ENCODE measurements at regions not wholly inside any gene's neighbourhood (a gene's known extent, or its start where the extent isn't known, plus 50 kb on each side); places are given as distances from the start of the nearest gene placed in this dataset.

- CTCF ChIA-PET, result no interaction called here
- POLR2A ChIA-PET, result no interaction called here
Observed at GRCh38 chr1:185441605-185442004, 124.6 kb upstream of the IVNS1ABP start.

GRCh38 chr1:185440877-185441276, 123.8 kb upstream of the IVNS1ABP start:
- no peak for DNase-seq
- CTCF ChIA-PET, result no interaction called here
- POLR2A ChIA-PET, result no interaction called here
- H3K36me3 ChIP-seq (ENCODE audit: control insufficient read depth in 4 of 4, insufficient read depth in 4 of 4, low read length in 3 of 4), result no peaks in the 10 kb centered on the region
- H3K27ac ChIP-seq (ENCODE audit: insufficient read depth in 1 of 2, low read depth in 1 of 2, low read length in 2 of 2, poor library complexity in 1 of 2, severe bottlenecking in 2 of 2), result no peak overlapping the region
- H3K4me3 ChIP-seq (ENCODE audit: control insufficient read depth in 1 of 7, extremely low read depth in 1 of 7, insufficient read depth in 4 of 7, low read depth in 2 of 7, low read length in 6 of 7), result no peak overlapping the region
- H3K9me3 ChIP-seq (ENCODE audit: control extremely low read depth in 1 of 5, control insufficient read depth in 4 of 5, insufficient read depth in 2 of 5, low read depth in 1 of 5, low read length in 4 of 5), result no peaks in the 10 kb centered on the region
- peaks cover 0 to 7% (median 0%) of the 10 kb centered on the region in 4 experiments for H3K4me1 ChIP-seq (ENCODE audit: control extremely low read depth in 1 of 4, control insufficient read depth in 4 of 4, insufficient read depth in 4 of 4, low read length in 3 of 4)
- no peaks in the 10 kb centered on the region for H3K27me3 ChIP-seq (replicated peaks in 2 of 5; ENCODE audit: control insufficient read depth in 4 of 5, insufficient read depth in 5 of 5, low read length in 4 of 5)

More at GRCh38 chr1:185441605-185442004, 124.6 kb upstream of the IVNS1ABP start:
- Histone ChIP-seq H3K9me3 (ENCODE audit: control extremely low read depth in 1 of 5, control insufficient read depth in 4 of 5, insufficient read depth in 2 of 5, low read depth in 1 of 5, low read length in 4 of 5) (no peaks in the 10 kb centered on the region), H3K27me3 (replicated peaks in 2 of 5; ENCODE audit: control insufficient read depth in 4 of 5, insufficient read depth in 5 of 5, low read length in 4 of 5) (no peaks in the 10 kb centered on the region), H3K36me3 (ENCODE audit: control insufficient read depth in 4 of 4, insufficient read depth in 4 of 4, low read length in 3 of 4) (no peaks in the 10 kb centered on the region), H3K4me3 (ENCODE audit: control insufficient read depth in 1 of 7, extremely low read depth in 1 of 7, insufficient read depth in 4 of 7, low read depth in 2 of 7, low read length in 6 of 7) (no peak overlapping the region), H3K27ac (ENCODE audit: insufficient read depth in 1 of 2, low read depth in 1 of 2, low read length in 2 of 2, poor library complexity in 1 of 2, severe bottlenecking in 2 of 2) (no peak overlapping the region), H3K4me1 (ENCODE audit: control extremely low read depth in 1 of 4, control insufficient read depth in 4 of 4, insufficient read depth in 4 of 4, low read length in 3 of 4) (peaks cover 0 to 7% (median 0%) of the 10 kb centered on the region in 4 experiments)
- DNase-seq, result no peak
- WGBS (ENCODE audit: insufficient coverage), result no CpG with 5 or more reads among the region's 3 CpGs

- ChIA-PET POLR2A (no interaction called here), CTCF (no interaction called here)
- DNase-seq, result peak in 2 of 3 donors; percentile 10 to 20
- Histone ChIP-seq H3K27ac (ENCODE audit: insufficient read depth in 1 of 2, low read depth in 1 of 2, low read length in 2 of 2, poor library complexity in 1 of 2, severe bottlenecking in 2 of 2) (no peak overlapping the region), H3K36me3 (ENCODE audit: control insufficient read depth in 4 of 4, insufficient read depth in 4 of 4, low read length in 3 of 4) (no peaks in the 10 kb centered on the region), H3K4me1 (ENCODE audit: control extremely low read depth in 1 of 4, control insufficient read depth in 4 of 4, insufficient read depth in 4 of 4, low read length in 3 of 4) (peaks cover 0 to 7% (median 0%) of the 10 kb centered on the region in 4 experiments), H3K4me3 (ENCODE audit: control insufficient read depth in 1 of 7, extremely low read depth in 1 of 7, insufficient read depth in 4 of 7, low read depth in 2 of 7, low read length in 6 of 7) (no peak overlapping the region), H3K27me3 (replicated peaks in 2 of 5; ENCODE audit: control insufficient read depth in 4 of 5, insufficient read depth in 5 of 5, low read length in 4 of 5) (no peaks in the 10 kb centered on the region), H3K9me3 (ENCODE audit: control extremely low read depth in 1 of 5, control insufficient read depth in 4 of 5, insufficient read depth in 2 of 5, low read depth in 1 of 5, low read length in 4 of 5) (no peaks in the 10 kb centered on the region)
- 100% methylated on average over 1 of the region's 1 CpG for WGBS (ENCODE audit: insufficient coverage)
Observed at GRCh38 chr1:185439727-185440415, 122.8 kb upstream of the IVNS1ABP start.

GRCh38 chr1:185438936-185439335, 121.9 kb upstream of the IVNS1ABP start:
- DNase-seq, result no peak
- no peaks in the 10 kb centered on the region for H3K9me3 ChIP-seq (ENCODE audit: control extremely low read depth in 1 of 5, control insufficient read depth in 4 of 5, insufficient read depth in 2 of 5, low read depth in 1 of 5, low read length in 4 of 5)
- H3K4me3 ChIP-seq (ENCODE audit: control insufficient read depth in 1 of 7, extremely low read depth in 1 of 7, insufficient read depth in 4 of 7, low read depth in 2 of 7, low read length in 6 of 7), result no peak overlapping the region
- H3K36me3 ChIP-seq (ENCODE audit: control insufficient read depth in 4 of 4, insufficient read depth in 4 of 4, low read length in 3 of 4), result no peaks in the 10 kb centered on the region
- H3K4me1 ChIP-seq (ENCODE audit: control extremely low read depth in 1 of 4, control insufficient read depth in 4 of 4, insufficient read depth in 4 of 4, low read length in 3 of 4), result peaks cover 0 to 7% (median 0%) of the 10 kb centered on the region in 4 experiments
- POLR2A ChIA-PET, result no interaction called here
- no peaks in the 10 kb centered on the region for H3K27me3 ChIP-seq (replicated peaks in 2 of 5; ENCODE audit: control insufficient read depth in 4 of 5, insufficient read depth in 5 of 5, low read length in 4 of 5)
- CTCF ChIA-PET, result no interaction called here
- no peak overlapping the region for H3K27ac ChIP-seq (ENCODE audit: insufficient read depth in 1 of 2, low read depth in 1 of 2, low read length in 2 of 2, poor library complexity in 1 of 2, severe bottlenecking in 2 of 2)

GRCh38 chr1:185435696-185436379, 118.8 kb upstream of the IVNS1ABP start:
- CTCF ChIA-PET, result interaction anchor here (0.6 kb wide), 1 partner anchor 71 kb away, joined by 3 read pairs; no protein-coding TSS in a partner anchor
- no peak overlapping the region for H3K27ac ChIP-seq (ENCODE audit: insufficient read depth in 1 of 2, low read depth in 1 of 2, low read length in 2 of 2, poor library complexity in 1 of 2, severe bottlenecking in 2 of 2)
- POLR2A ChIA-PET, result no interaction called here
- no peak overlapping the region for H3K4me3 ChIP-seq (ENCODE audit: control insufficient read depth in 1 of 7, extremely low read depth in 1 of 7, insufficient read depth in 4 of 7, low read depth in 2 of 7, low read length in 6 of 7)
- no peaks in the 10 kb centered on the region for H3K9me3 ChIP-seq (ENCODE audit: control extremely low read depth in 1 of 5, control insufficient read depth in 4 of 5, insufficient read depth in 2 of 5, low read depth in 1 of 5, low read length in 4 of 5)
- no peaks in the 10 kb centered on the region for H3K36me3 ChIP-seq (ENCODE audit: control insufficient read depth in 4 of 4, insufficient read depth in 4 of 4, low read length in 3 of 4)
- no peak for DNase-seq
- no peaks in the 10 kb centered on the region for H3K27me3 ChIP-seq (replicated peaks in 2 of 5; ENCODE audit: control insufficient read depth in 4 of 5, insufficient read depth in 5 of 5, low read length in 4 of 5)
- 88% methylated on average over 1 of the region's 1 CpG for WGBS (ENCODE audit: insufficient coverage)
- peaks cover 0 to 7% (median 0%) of the 10 kb centered on the region in 4 experiments for H3K4me1 ChIP-seq (ENCODE audit: control extremely low read depth in 1 of 4, control insufficient read depth in 4 of 4, insufficient read depth in 4 of 4, low read length in 3 of 4)

- no CpG with 5 or more reads among the region's 1 CpG for WGBS (ENCODE audit: insufficient coverage)
- POLR2A ChIA-PET, result no interaction called here
- CTCF ChIA-PET, result interaction anchor here (0.8 kb wide), 1 partner anchor 11 kb away, joined by 3 read pairs; no protein-coding TSS in a partner anchor
- no peak overlapping the region for H3K27ac ChIP-seq (ENCODE audit: insufficient read depth in 1 of 2, low read depth in 1 of 2, low read length in 2 of 2, poor library complexity in 1 of 2, severe bottlenecking in 2 of 2)
- H3K4me1 ChIP-seq (ENCODE audit: control extremely low read depth in 1 of 4, control insufficient read depth in 4 of 4, insufficient read depth in 4 of 4, low read length in 3 of 4), result peaks cover 0 to 7% (median 0%) of the 10 kb centered on the region in 4 experiments
- no peak for DNase-seq
- no peak overlapping the region for H3K4me3 ChIP-seq (ENCODE audit: control insufficient read depth in 1 of 7, extremely low read depth in 1 of 7, insufficient read depth in 4 of 7, low read depth in 2 of 7, low read length in 6 of 7)
- H3K27me3 ChIP-seq (replicated peaks in 2 of 5; ENCODE audit: control insufficient read depth in 4 of 5, insufficient read depth in 5 of 5, low read length in 4 of 5), result no peaks in the 10 kb centered on the region
- no peaks in the 10 kb centered on the region for H3K36me3 ChIP-seq (ENCODE audit: control insufficient read depth in 4 of 4, insufficient read depth in 4 of 4, low read length in 3 of 4)
- no peaks in the 10 kb centered on the region for H3K9me3 ChIP-seq (ENCODE audit: control extremely low read depth in 1 of 5, control insufficient read depth in 4 of 5, insufficient read depth in 2 of 5, low read depth in 1 of 5, low read length in 4 of 5)
Observed at GRCh38 chr1:185434721-185435120, 117.7 kb upstream of the IVNS1ABP start.

GRCh38 chr1:185433667-185434066, 116.6 kb upstream of the IVNS1ABP start:
- POLR2A ChIA-PET, result no interaction called here
- Histone ChIP-seq H3K36me3 (ENCODE audit: control insufficient read depth in 4 of 4, insufficient read depth in 4 of 4, low read length in 3 of 4) (no peaks in the 10 kb centered on the region), H3K27ac (ENCODE audit: insufficient read depth in 1 of 2, low read depth in 1 of 2, low read length in 2 of 2, poor library complexity in 1 of 2, severe bottlenecking in 2 of 2) (no peak overlapping the region), H3K9me3 (ENCODE audit: control extremely low read depth in 1 of 5, control insufficient read depth in 4 of 5, insufficient read depth in 2 of 5, low read depth in 1 of 5, low read length in 4 of 5) (peaks cover 0 to 3% (median 0%) of the 10 kb centered on the region in 5 experiments), H3K27me3 (replicated peaks in 2 of 5; ENCODE audit: control insufficient read depth in 4 of 5, insufficient read depth in 5 of 5, low read length in 4 of 5) (no peaks in the 10 kb centered on the region), H3K4me1 (ENCODE audit: control extremely low read depth in 1 of 4, control insufficient read depth in 4 of 4, insufficient read depth in 4 of 4, low read length in 3 of 4) (no peaks in the 10 kb centered on the region), H3K4me3 (ENCODE audit: control insufficient read depth in 1 of 7, extremely low read depth in 1 of 7, insufficient read depth in 4 of 7, low read depth in 2 of 7, low read length in 6 of 7) (no peak overlapping the region)
- CTCF ChIA-PET, result no interaction called here
- no peak for DNase-seq
- no CpG with 5 or more reads among the region's 2 CpGs for WGBS (ENCODE audit: insufficient coverage)
